ENCODE measurements at regions not wholly inside any gene's neighbourhood (a gene's known extent, or its start where the extent isn't known, plus 50 kb on each side); places are given as distances from the start of the nearest gene placed in this dataset.

- TF ChIP-seq EZH2phosphoT487 (IDR thresholded peaks at IDR 0.05; ENCODE audit: borderline replicate concordance) (no peak), CTCF (conservative IDR thresholded peaks at IDR 0.05; ENCODE audit: low read length) (no peak)
Observed at GRCh38 chr16:51312363-51313150, 161.5 kb upstream of the SALL1 start.
